Trophoblast cell (in vitro differentiated cells and primary cell): ENCODE measurements at regions not wholly inside any gene's neighbourhood (a gene's known extent, or its start where the extent isn't known, plus 50 kb on each side); places are given as distances from the start of the nearest gene placed in this dataset.
A peak's percentile ranks its signal among the peaks of the same experiment; 100 is the strongest.

ENCODE experiments used
- DNase-seq, 2 donors: peaks; one replicate each; pipeline ENCODE4 v3.0.0-alpha.2; 2016
- H2AFZ ChIP-seq: 2 replicates; pipeline ENCODE4 v1.6.1; 2013; ENCODE audit warnings: low read length, moderate library complexity, mild to moderate bottlenecking; ENCODE audit not compliant: insufficient read depth, poor library complexity
- H2AK5ac ChIP-seq: 2 replicates; pipeline ENCODE4 v1.6.1; 2013; ENCODE audit warnings: mild to moderate bottlenecking, low read length
- H2BK120ac ChIP-seq: 2 replicates; pipeline ENCODE4 v1.6.1; 2013; ENCODE audit warnings: low read length, mild to moderate bottlenecking, moderate library complexity; ENCODE audit not compliant: insufficient read depth, poor library complexity
- H2BK12ac ChIP-seq: 2 replicates; pipeline ENCODE4 v1.6.1; 2013; ENCODE audit warnings: mild to moderate bottlenecking, low read length, moderate library complexity
- H2BK5ac ChIP-seq: 2 replicates; pipeline ENCODE4 v1.6.1; 2013; ENCODE audit warnings: low read length, low read depth, moderate library complexity, mild to moderate bottlenecking; ENCODE audit not compliant: poor library complexity
- H3K14ac ChIP-seq: 2 replicates; pipeline ENCODE4 v1.6.1; 2013; ENCODE audit warnings: mild to moderate bottlenecking, low read length
- H3K18ac ChIP-seq: 2 replicates; pipeline ENCODE4 v1.6.1; 2013; ENCODE audit warnings: mild to moderate bottlenecking, low read length
- H3K23ac ChIP-seq: 2 replicates; pipeline ENCODE4 v1.6.1; 2013; ENCODE audit warnings: low read length
- H3K27ac ChIP-seq: 2 replicates; pipeline ENCODE4 v1.5.1; 2013; ENCODE audit warnings: low read depth, mild to moderate bottlenecking, inconsistent platforms, low read length, moderate library complexity
- H3K27me3 ChIP-seq: 2 replicates; pipeline ENCODE4 v1.6.1; 2013; ENCODE audit warnings: inconsistent platforms, mild to moderate bottlenecking, low read length, moderate library complexity; ENCODE audit not compliant: insufficient read depth
- H3K36me3 ChIP-seq, 2 experiments: 1 replicate in 1 of 2; 2 replicates in 1 of 2; pipeline ENCODE4 v1.6.1; 2013; ENCODE audit warnings: low read length in 2 of 2, mild to moderate bottlenecking in 2 of 2, moderate library complexity in 1 of 2; ENCODE audit not compliant: insufficient read depth in 2 of 2, control insufficient read depth in 1 of 2
- H3K4ac ChIP-seq: 2 replicates; pipeline ENCODE4 v1.6.1; 2013; ENCODE audit warnings: low read depth, mild to moderate bottlenecking, low read length, moderate library complexity
- H3K4me1 ChIP-seq, 2 experiments: 1 replicate in 1 of 2; 2 replicates in 1 of 2; pipeline ENCODE4 v1.6.1; 2013; ENCODE audit warnings: low read length in 2 of 2, mild to moderate bottlenecking in 2 of 2, moderate library complexity in 1 of 2; ENCODE audit not compliant: insufficient read depth in 2 of 2, control insufficient read depth in 1 of 2
- H3K4me2 ChIP-seq: 2 replicates; pipeline ENCODE4 v1.6.1; 2013; ENCODE audit warnings: inconsistent platforms, mild to moderate bottlenecking, low read length, moderate library complexity
- H3K4me3 ChIP-seq: 2 replicates; pipeline ENCODE4 v1.5.1; 2013; ENCODE audit warnings: mild to moderate bottlenecking, low read depth, low read length, inconsistent platforms
- H3K79me1 ChIP-seq: one replicate; pipeline ENCODE4 v1.6.1; 2013; ENCODE audit warnings: low read length
- H3K79me2 ChIP-seq: 2 replicates; pipeline ENCODE4 v1.6.1; 2013; ENCODE audit warnings: low read length, mild to moderate bottlenecking; ENCODE audit not compliant: control insufficient read depth, insufficient read depth, poor library complexity
- H3K9ac ChIP-seq: 2 replicates; pipeline ENCODE4 v1.6.1; 2013; ENCODE audit warnings: mild to moderate bottlenecking, low read length
- H3K9me3 ChIP-seq: 2 replicates; pipeline ENCODE4 v1.6.1; 2013; ENCODE audit warnings: low read depth, mild to moderate bottlenecking, control low read depth, inconsistent platforms, low read length; ENCODE audit not compliant: insufficient read depth
- H4K12ac ChIP-seq: 2 replicates; pipeline ENCODE4 v1.6.1; 2013; ENCODE audit warnings: low read depth, mild to moderate bottlenecking, low read length, moderate library complexity
- H4K8ac ChIP-seq: 2 replicates; pipeline ENCODE4 v1.6.1; 2013; ENCODE audit warnings: low read depth, mild to moderate bottlenecking, low read length, moderate library complexity
- H4K91ac ChIP-seq: one replicate; pipeline ENCODE4 v1.6.1; 2013; ENCODE audit warnings: low read depth, mild to moderate bottlenecking, low read length, moderate library complexity
- WGBS: extraction: QIAGEN DNeasy Blood & Tissue Kit; methylation state at CpG from one replicate; pipeline ENCODE4 v1.1.7; 2013; ENCODE audit warnings: missing lambda C conversion rate; ENCODE audit not compliant: insufficient read length, insufficient coverage; ENCODE audit errors: extremely low coverage; 5-methylcytosine and 5-hydroxymethylcytosine counted together

GRCh38 chr13:47110833-47111240, 214.0 kb upstream of the HTR2A start:
- no peak for DNase-seq
- no CpG with 5 or more reads among the region's 12 CpGs for WGBS
- Histone ChIP-seq H3K4me3 (no peak overlapping the region), H3K27ac (peak overlapping the region; percentile 81), H2AFZ (no peak overlapping the region), H2AK5ac (peak overlapping the region; percentile 64), H4K91ac (peak overlapping the region; percentile 80), H2BK5ac (peak overlapping the region; percentile 67), H3K9me3 (no peaks in the 10 kb centered on the region), H3K4ac (peak overlapping the region; percentile 5), H3K27me3 (no peaks in the 10 kb centered on the region), H3K9ac (no peak overlapping the region), H4K12ac (no peak overlapping the region), H3K14ac (peak overlapping the region; percentile 83), H3K18ac (peak overlapping the region; percentile 24), H3K36me3 (no peaks in the 10 kb centered on the region), H3K23ac (no peak overlapping the region), H3K4me1 (peaks cover 21 to 22% of the 10 kb centered on the region in 2 experiments), H2BK120ac (peak overlapping the region; percentile 94), H3K79me2 (no peaks in the 10 kb centered on the region), H2BK12ac (peak overlapping the region; percentile 87), H3K79me1 (peaks cover 17% of the 10 kb centered on the region), H3K4me2 (no peak overlapping the region), H4K8ac (peak overlapping the region; percentile 73)

DNA sequence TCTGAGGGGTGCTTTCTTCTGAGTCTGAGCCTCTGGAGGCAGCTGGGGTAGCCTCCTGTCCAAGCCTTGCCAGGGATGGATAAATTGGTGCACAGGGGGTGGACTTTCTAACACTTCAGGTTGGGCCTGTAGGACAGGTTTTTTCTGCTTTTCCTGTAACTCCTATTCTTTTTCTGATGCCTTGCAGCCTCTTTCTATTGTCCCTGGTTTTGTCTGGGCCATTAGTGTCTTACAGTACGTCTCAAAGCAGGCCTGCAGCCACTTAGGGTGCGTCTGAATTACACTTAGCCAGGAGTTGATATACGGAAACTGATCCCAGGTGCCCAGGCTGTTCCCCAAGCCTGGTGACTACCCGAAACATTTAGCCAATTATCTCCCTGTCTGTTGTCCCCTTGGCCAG, 213.3 kb upstream of the HTR2A start:
- peak overlapping the region; percentile 80 for H4K91ac ChIP-seq
- peak overlapping the region; percentile 87 for H2BK12ac ChIP-seq
- no peaks in the 10 kb centered on the region for H3K9me3 ChIP-seq
- H3K36me3 ChIP-seq, result no peaks in the 10 kb centered on the region
- H3K27ac ChIP-seq, result peak overlapping the region; percentile 81
- H3K4me3 ChIP-seq, result no peak overlapping the region
- peak overlapping the region; percentile 42 for H4K8ac ChIP-seq
- no peak overlapping the region for H3K23ac ChIP-seq
- no peak for DNase-seq
- no peaks in the 10 kb centered on the region for H3K79me2 ChIP-seq
- H3K18ac ChIP-seq, result no peak overlapping the region
- peak overlapping the region; percentile 94 for H2BK120ac ChIP-seq
- H3K4ac ChIP-seq, result no peak overlapping the region
- H3K14ac ChIP-seq, result peak overlapping the region; percentile 83
- H3K4me1 ChIP-seq, result peaks cover 21 to 22% of the 10 kb centered on the region in 2 experiments
- H4K12ac ChIP-seq, result peak overlapping the region; percentile 36
- H3K27me3 ChIP-seq, result no peaks in the 10 kb centered on the region
- no peak overlapping the region for H3K4me2 ChIP-seq
- peaks cover 17% of the 10 kb centered on the region for H3K79me1 ChIP-seq
- H3K9ac ChIP-seq, result no peak overlapping the region
- H2AK5ac ChIP-seq, result peak overlapping the region; percentile 41
- no CpG with 5 or more reads among the region's 4 CpGs for WGBS
- peak overlapping the region; percentile 67 for H2BK5ac ChIP-seq
- no peak overlapping the region for H2AFZ ChIP-seq

GRCh38 chr13:47109028-47109427, 212.2 kb upstream of the HTR2A start:
- no peaks in the 10 kb centered on the region for H3K27me3 ChIP-seq
- no peak overlapping the region for H2BK12ac ChIP-seq
- DNase-seq, result no peak
- no peak overlapping the region for H3K23ac ChIP-seq
- no peak overlapping the region for H3K4me3 ChIP-seq
- no peak overlapping the region for H2BK120ac ChIP-seq
- WGBS, result no CpG with 5 or more reads among the region's 4 CpGs
- peak overlapping the region; percentile 12 for H3K14ac ChIP-seq
- no peak overlapping the region for H4K12ac ChIP-seq
- peaks cover 21 to 22% of the 10 kb centered on the region in 2 experiments for H3K4me1 ChIP-seq
- H3K4me2 ChIP-seq, result no peak overlapping the region
- no peak overlapping the region for H3K9ac ChIP-seq
- no peak overlapping the region for H4K8ac ChIP-seq
- H3K79me1 ChIP-seq, result peaks cover 17% of the 10 kb centered on the region
- H2AK5ac ChIP-seq, result no peak overlapping the region
- no peaks in the 10 kb centered on the region for H3K9me3 ChIP-seq
- no peak overlapping the region for H4K91ac ChIP-seq
- H3K27ac ChIP-seq, result no peak overlapping the region
- H3K4ac ChIP-seq, result no peak overlapping the region
- no peaks in the 10 kb centered on the region for H3K79me2 ChIP-seq
- H2BK5ac ChIP-seq, result no peak overlapping the region
- no peak overlapping the region for H3K18ac ChIP-seq
- H3K36me3 ChIP-seq, result no peaks in the 10 kb centered on the region
- no peak overlapping the region for H2AFZ ChIP-seq

- Histone ChIP-seq H3K9ac (no peak overlapping the region), H3K18ac (no peak overlapping the region), H2BK5ac (no peak overlapping the region), H3K4me2 (no peak overlapping the region), H2AK5ac (no peak overlapping the region), H3K14ac (no peak overlapping the region), H3K4me3 (no peak overlapping the region), H3K23ac (no peak overlapping the region), H3K27ac (no peak overlapping the region), H3K9me3 (no peaks in the 10 kb centered on the region), H2BK120ac (no peak overlapping the region), H3K4ac (no peak overlapping the region), H4K91ac (no peak overlapping the region), H4K8ac (no peak overlapping the region), H4K12ac (no peak overlapping the region), H3K79me2 (no peaks in the 10 kb centered on the region), H3K36me3 (no peaks in the 10 kb centered on the region), H2AFZ (no peak overlapping the region), H2BK12ac (no peak overlapping the region), H3K27me3 (no peaks in the 10 kb centered on the region), H3K4me1 (no peaks in the 10 kb centered on the region), H3K79me1 (no peaks in the 10 kb centered on the region)
- WGBS, result no CpG with 5 or more reads among the region's 4 CpGs
- no peak for DNase-seq
Observed at GRCh38 chr13:47100214-47100853, 203.5 kb upstream of the HTR2A start.
